ENCODE measurements at regions not wholly inside any gene's neighbourhood (a gene's known extent, or its start where the extent isn't known, plus 50 kb on each side); places are given as distances from the start of the nearest gene placed in this dataset.
A peak's percentile ranks its signal among the peaks of the same experiment; 100 is the strongest.
"Not testable (repeated sequence)": the region's sequence is repeated elsewhere in the genome, so short reads cannot be mapped to it uniquely, and the experiment has no call there.

DNA sequence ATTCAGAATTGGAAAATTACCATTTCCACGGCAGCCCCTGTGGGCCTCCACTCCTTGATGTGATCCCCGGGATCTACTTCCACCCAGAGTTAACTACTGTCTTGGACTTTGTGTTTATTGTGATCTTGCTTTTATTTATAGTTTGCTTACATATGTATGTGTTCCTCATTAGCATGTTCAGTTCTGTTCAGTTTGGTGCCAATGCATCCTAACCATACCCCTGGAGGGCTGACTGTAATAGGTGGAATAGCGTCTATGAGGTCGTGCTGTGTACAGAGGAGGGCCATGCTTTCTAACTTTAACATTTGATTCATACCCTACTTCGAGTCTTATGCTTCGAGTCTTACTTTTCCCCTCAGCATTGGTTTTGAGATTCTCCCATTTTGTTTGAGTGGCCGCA lies 104.3 kb upstream of the SLC24A3 start:
- no peak for DNase-seq (ENCODE audit: low read depth in 2 of 3, low spot score in 2 of 3)

DNA sequence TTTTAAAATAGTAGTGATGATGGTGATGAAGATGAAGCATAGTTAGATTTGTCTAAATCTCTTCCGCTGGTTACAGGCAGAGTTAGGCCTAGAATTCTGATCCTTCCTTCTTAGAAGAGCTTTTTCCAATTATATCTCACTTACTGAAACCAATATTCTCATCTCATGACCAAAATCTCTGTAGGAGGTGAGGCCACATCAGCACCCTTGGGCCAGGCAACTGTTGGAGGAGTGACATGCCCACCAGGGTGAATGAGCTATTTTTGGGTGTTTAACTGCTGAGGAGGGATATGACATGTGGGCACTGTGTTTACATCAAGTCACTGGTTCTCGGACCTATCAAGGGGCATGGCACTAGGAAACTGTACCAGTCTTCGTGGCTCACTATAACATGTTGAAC lies 102.2 kb upstream of the SLC24A3 start:
- no peak for DNase-seq (ENCODE audit: low read depth in 2 of 3, low spot score in 2 of 3)

DNA sequence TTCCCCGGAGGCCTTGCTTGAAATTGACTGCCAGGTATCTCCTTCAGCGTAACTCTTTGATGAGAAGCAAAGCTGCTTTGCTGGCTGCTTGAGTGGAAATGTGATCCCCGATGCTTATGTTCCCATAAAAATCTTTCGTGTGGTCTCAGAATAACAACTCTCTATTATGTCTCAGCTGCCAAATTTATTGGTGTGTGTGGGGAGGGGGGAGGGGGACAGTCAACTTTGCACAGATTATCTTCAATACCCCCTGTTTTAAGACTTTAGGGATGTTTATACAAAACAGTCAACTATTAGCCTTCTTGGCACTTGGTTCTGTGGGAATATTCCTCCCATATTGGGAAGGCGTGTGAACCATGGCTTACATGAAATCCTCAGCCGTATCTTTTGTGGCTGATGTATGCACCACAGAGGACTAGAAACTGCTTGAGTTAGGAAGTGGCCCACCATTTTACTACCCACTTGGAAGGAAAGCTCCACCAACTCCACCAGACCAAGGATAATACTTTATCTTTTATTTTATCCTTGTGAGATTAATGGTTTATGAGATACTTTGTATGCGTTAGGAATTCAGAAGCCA lies 101.5 kb upstream of the SLC24A3 start:
- no peak for DNase-seq (ENCODE audit: low read depth in 2 of 3, low spot score in 2 of 3)

GRCh38 chr20:19112828-19113227 lies 99.6 kb upstream of the SLC24A3 start:
- no peak for DNase-seq (ENCODE audit: low read depth in 2 of 3, low spot score in 2 of 3)

GRCh38 chr20:19113343-19113930 lies 99.0 kb upstream of the SLC24A3 start:
- peak in 1 of 3 donors; percentile 9 for DNase-seq (ENCODE audit: low read depth in 2 of 3, low spot score in 2 of 3)

- no peak for DNase-seq (ENCODE audit: low read depth in 2 of 3, low spot score in 2 of 3)
These were observed 98.0 kb upstream of the SLC24A3 start for GRCh38 chr20:19114410-19114809.

DNA sequence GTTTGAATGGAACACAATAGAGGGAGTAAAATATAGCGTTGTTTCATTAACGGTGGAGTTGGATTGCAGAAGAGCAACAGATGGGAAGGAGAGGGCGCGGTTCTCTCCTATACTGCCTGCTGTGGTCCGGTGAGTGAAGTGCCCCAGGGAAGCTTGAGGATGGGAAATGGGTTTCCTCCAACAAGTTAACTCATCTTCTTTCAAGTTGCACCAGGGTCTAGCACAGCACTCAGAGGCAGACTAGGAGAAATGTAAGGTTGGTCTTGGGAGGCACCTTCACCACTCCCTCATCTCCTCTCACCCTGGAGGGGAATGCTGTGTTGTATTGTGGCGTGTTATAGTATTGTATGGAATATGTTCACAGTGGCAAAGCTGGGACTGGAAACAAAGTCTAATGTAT lies 96.9 kb upstream of the SLC24A3 start:
- no peak for DNase-seq (ENCODE audit: low read depth in 2 of 3, low spot score in 2 of 3)

DNA sequence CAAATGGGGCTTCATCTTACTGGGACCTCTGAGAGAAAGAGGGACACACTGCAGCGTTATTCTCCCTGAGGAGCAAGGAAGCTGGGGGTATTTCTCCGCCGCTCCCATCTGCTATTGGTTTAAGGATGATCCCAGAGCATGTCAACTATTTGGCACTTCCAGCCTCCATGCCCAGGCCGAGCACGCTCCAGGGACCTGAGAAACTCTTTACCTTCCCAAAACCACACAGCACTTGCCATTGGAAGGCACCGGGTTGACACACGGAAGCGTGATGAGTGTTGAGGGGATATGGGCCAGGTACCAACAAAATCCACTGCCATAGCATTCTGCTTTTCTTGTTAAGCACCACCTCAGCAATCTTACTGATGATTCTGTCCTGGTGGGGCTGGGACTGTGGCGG lies 92.4 kb upstream of the SLC24A3 start:
- no peak for DNase-seq (ENCODE audit: low read depth in 2 of 3, low spot score in 2 of 3)

DNA sequence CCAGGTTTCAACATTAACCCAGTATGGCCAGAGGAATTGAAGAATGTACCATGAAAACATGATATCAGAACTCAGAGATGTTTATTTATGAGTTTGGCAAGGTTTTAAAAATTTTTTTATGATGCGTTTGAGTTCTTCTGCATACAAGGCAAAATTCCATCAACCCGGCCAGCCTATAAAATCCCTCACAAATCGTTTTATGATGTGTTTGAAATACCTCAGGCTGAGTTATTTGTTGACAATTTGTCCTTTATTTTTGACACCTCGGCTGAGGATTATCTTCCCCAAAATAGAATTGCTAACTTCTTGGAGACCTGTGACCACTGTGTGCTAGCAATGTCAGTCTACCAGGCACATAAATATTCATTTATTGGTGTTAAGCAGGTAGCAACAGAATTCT lies 91.9 kb upstream of the SLC24A3 start:
- DNase-seq (ENCODE audit: low read depth in 2 of 3, low spot score in 2 of 3) = no peak

DNA sequence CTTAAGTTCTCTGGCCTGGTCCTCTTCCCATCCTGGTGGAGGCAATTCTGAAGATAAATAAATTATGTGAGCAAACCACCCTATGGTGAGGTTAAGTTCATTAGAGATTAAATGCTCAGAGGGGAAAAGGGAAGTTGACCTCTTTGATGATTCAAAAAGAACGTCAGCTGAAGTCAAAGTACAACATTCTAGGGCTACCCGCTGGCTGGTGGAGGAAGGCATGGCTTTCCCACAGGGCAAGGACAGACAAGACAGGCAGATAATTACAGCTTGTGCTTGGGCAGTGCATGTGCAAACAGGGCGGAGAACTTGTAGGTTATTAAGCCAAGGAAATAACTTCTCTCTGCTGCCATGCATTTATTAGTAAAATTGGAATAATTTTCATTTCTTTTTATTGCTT lies 91.0 kb upstream of the SLC24A3 start:
- DNase-seq (ENCODE audit: low read depth in 2 of 3, low spot score in 2 of 3) = no peak

DNA sequence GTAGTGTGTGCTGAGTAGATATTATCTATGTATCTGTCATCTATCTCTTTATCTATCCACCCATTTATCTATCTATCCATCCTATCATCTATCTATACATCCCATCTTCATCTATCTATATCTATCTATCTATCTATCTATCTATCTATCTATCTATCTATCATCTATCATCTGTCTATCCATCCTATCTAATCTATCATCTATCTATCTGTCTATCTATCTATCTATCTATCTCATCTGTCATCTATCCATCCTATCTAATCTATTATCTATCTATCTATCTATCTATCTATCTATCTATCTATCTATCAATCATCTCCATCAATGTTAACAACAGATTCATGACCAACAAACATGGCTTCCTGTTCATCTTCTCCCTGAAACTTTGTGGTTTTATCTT lies 90.5 kb upstream of the SLC24A3 start:
- no peak for DNase-seq (ENCODE audit: low read depth in 2 of 3, low spot score in 2 of 3)

- peak in 1 of 3 donors; percentile 6 for DNase-seq (ENCODE audit: low read depth in 2 of 3, low spot score in 2 of 3)
These were observed 90.0 kb upstream of the SLC24A3 start for GRCh38 chr20:19122395-19122794.

DNA sequence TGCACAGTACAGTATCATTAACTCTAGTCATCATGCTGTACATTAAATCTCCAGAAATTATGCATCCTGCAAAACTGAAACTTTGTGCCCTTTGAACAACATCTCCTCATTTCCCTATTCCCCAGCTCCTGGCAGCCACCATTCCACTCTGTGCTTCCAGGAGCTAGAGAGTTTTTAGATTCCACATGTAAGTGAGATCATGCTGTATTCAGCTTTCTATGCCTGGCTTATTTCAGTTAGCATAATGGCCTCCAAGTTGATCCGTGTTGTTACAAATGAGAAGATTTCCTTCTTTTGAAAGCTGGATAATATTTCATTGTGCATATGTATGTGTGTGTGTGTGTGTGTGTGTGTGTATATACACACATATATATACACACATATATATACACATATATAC lies 86.9 kb upstream of the SLC24A3 start:
- no peak for DNase-seq (ENCODE audit: low read depth in 2 of 3, low spot score in 2 of 3)

GRCh38 chr20:19129306-19129705 lies 83.1 kb upstream of the SLC24A3 start:
- no peak for DNase-seq (ENCODE audit: low read depth in 2 of 3, low spot score in 2 of 3)

DNA sequence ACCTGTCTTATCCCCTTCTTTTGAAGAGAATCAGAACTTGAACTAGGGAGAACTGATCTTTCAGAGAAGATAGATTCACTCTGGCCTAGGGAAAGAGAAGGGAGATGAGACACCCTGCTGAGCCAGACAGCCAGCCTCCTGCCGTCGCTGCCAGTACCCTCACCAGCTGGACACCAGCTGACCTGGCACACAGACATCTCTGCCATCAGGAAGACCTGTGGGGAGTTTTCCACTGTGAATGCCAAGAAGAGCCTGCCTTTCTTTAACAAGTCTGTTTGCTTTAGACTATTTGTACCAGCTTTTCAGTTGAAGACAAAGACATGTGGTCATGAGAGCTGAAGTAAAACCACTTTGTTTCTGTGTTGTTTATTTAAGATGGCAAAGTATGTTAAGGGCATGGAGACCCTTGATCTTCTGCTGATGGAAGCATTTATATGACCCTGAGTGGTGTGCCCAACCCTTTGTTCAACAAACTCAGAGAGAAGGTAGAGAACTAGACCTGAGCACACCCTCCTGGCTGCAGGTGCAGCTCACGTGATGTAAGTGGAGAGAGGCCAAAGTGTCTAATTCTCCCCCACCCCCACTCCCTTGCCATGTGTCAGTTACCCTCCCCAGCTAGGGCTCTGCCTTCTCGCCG lies 82.3 kb upstream of the SLC24A3 start:
- DNase-seq (ENCODE audit: low read depth in 2 of 3, low spot score in 2 of 3) = no peak

DNA sequence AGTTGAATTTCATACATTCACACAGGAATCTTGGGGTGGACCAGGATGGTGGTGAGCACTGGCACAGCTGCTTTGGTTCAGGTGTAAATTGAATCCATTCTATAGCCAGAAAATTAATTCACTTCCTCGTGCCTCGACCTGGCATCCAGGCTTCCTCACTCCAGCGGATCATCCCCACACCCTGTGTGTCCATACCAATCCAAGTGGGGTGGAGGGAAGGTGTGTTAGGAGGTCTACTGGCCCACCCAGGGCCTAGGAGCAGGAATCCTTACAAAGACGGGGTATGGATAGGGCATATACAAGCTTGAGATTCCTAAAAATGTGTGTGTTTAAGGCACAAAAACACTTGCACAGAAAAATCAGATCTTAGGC lies 81.8 kb upstream of the SLC24A3 start:
- no peak for DNase-seq (ENCODE audit: low read depth in 2 of 3, low spot score in 2 of 3)

GRCh38 chr20:19137641-19138040 lies 74.8 kb upstream of the SLC24A3 start:
- no peak for DNase-seq (ENCODE audit: low read depth in 2 of 3, low spot score in 2 of 3)

DNA sequence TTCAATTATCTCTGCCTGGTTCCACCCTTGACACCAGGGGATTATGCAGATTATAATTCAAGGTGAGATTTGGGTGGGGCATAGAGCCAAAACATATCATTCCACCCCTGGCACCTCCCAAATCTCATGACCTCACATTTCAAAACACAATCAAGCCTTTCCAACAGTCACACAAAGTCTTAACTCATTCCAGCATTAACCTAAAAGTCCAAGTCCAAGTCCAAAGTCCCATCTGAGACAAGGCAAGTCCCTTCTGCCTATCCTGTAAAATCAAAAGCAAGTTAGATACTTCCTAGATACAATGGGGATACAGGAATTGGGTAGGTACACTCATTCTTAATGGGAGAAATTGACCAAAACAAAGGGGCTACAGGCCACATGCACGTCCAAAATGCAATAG lies 73.7 kb upstream of the SLC24A3 start:
- no peak for DNase-seq (ENCODE audit: low read depth in 2 of 3, low spot score in 2 of 3)

DNA sequence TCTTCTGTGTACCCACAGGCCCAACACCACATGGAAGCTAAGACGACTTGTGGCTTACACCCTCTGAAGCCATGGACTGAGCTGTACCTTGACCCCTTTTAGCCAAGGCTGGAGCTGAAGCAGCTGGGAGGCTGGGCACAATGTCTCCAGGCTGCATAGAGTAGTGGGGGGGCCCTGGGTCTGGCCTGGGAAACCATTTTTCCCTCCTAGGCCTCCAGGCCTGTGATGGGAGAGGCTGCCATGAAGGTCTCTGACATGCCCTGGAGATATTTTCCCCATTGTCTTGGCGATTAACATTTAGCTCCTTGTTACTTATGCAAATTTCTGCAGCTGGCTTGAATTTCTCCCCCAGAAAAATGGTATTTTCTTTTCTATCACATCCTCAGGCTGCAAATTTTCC lies 72.9 kb upstream of the SLC24A3 start:
- not testable (repeated sequence) for DNase-seq (ENCODE audit: low read depth in 2 of 3, low spot score in 2 of 3)

DNA sequence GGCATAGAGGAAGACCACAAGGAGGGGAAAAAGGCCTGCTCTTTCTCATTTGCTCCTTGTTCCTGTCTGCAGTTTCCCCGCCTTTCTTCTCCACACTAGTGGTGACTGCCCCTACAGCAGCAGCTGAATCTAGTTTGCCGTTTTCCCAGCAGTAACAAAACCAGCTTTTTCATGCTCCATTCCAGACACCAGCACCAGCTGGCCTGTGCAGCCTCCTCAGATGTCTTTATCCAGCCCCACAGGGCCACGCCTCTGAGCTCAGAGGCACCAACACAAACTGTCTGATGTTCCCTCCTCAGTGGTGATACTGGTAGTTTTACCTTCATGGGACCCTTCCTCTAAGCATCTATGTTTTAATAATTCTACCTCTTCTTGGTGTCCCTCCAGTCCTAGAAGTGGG lies 70.4 kb upstream of the SLC24A3 start:
- DNase-seq (ENCODE audit: low read depth in 2 of 3, low spot score in 2 of 3) = no peak

DNA sequence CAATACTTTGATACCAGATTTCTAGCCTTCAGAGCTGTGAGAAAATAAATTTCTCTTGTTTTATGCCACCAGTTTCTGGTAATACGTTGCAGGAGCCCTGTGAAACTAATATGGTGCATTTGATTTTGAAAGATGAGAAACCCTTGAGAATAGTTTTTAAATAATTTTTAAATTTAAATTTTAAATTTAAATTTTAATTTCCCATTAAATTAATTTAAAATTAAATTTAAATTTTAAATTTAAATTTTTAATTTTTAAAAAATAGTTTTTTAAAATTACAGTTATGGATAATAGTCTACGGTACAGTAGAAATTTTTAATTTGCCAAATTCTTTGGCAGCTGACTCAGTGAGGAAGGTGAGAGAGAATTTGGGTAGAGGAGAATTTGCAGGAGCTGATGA lies 68.6 kb upstream of the SLC24A3 start:
- DNase-seq (ENCODE audit: low read depth in 2 of 3, low spot score in 2 of 3) = no peak

GRCh38 chr20:19161336-19161735 lies 51.1 kb upstream of the SLC24A3 start:
- no peak for DNase-seq (ENCODE audit: low read depth in 2 of 3, low spot score in 2 of 3)

Data from hematopoietic multipotent progenitor cell (in vitro differentiated cells).